HG03439 (cell line): ENCODE measurements at regions not wholly inside any gene's neighbourhood (a gene's known extent, or its start where the extent isn't known, plus 50 kb on each side); places are given as distances from the start of the nearest gene placed in this dataset.
"Not testable (repeated sequence)": the region's sequence is repeated elsewhere in the genome, so short reads cannot be mapped to it uniquely, and the experiment has no call there.

Experiments
- ATAC-seq: cut with Tn5 transposase; IDR thresholded peaks from one replicate; pipeline ENCODE4 v1.9.1; 2021; ENCODE audit warnings: mild to moderate bottlenecking, moderate library complexity; ENCODE audit not compliant: unreplicated experiment

- no peak for ATAC-seq
These were observed 110.7 kb upstream of the GZMB start for GRCh38 chr14:24744641-24745040.

- no peak for ATAC-seq
These were observed 107.9 kb upstream of the GZMB start for GRCh38 chr14:24741871-24742270.

GRCh38 chr14:24735984-24736630 lies 102.1 kb upstream of the GZMB start:
- ATAC-seq: no peak

GRCh38 chr14:24734917-24735500 lies 101.0 kb upstream of the GZMB start:
- ATAC-seq: no peak

GRCh38 chr14:24726480-24726879 lies 92.5 kb upstream of the GZMB start:
- ATAC-seq: no peak

- no peak for ATAC-seq
These were observed 91.3 kb upstream of the GZMB start for GRCh38 chr14:24725311-24725710.

GRCh38 chr14:24721775-24722174 lies 87.8 kb upstream of the GZMB start:
- no peak for ATAC-seq

GRCh38 chr14:24715239-24715638 lies 81.2 kb upstream of the GZMB start:
- no peak for ATAC-seq

- ATAC-seq: no peak
These were observed 79.4 kb upstream of the GZMB start for GRCh38 chr14:24713404-24713803.

- ATAC-seq: no peak
These were observed 78.9 kb upstream of the GZMB start for GRCh38 chr14:24712909-24713308.

- no peak for ATAC-seq
These were observed 78.4 kb upstream of the GZMB start for GRCh38 chr14:24712374-24712773.

- no peak for ATAC-seq
These were observed 76.6 kb upstream of the GZMB start for GRCh38 chr14:24710403-24711112.

- ATAC-seq: no peak
These were observed 74.7 kb upstream of the GZMB start for GRCh38 chr14:24708684-24709083.

GRCh38 chr14:24706351-24706750 lies 72.4 kb upstream of the GZMB start:
- no peak for ATAC-seq

GRCh38 chr14:24705840-24706239 lies 71.8 kb upstream of the GZMB start:
- peak; percentile 63 for ATAC-seq

- no peak for ATAC-seq
These were observed 67.1 kb upstream of the GZMB start for GRCh38 chr14:24701062-24701461.

- ATAC-seq: no peak
These were observed 66.5 kb upstream of the GZMB start for GRCh38 chr14:24700511-24700910.

- no peak for ATAC-seq
These were observed 65.1 kb upstream of the GZMB start for GRCh38 chr14:24699052-24699451.

GRCh38 chr14:24696280-24696920 lies 62.4 kb upstream of the GZMB start:
- ATAC-seq: not testable (repeated sequence)

GRCh38 chr14:24695265-24696241 lies 61.6 kb upstream of the GZMB start:
- no peak for ATAC-seq

GRCh38 chr14:24694680-24695079 lies 60.7 kb upstream of the GZMB start:
- ATAC-seq: no peak
